Mesendoderm (in vitro differentiated cells): ENCODE measurements at regions not wholly inside any gene's neighbourhood (a gene's known extent, or its start where the extent isn't known, plus 50 kb on each side); places are given as distances from the start of the nearest gene placed in this dataset.

Experiments used
- DNase-seq: peaks from one replicate; pipeline ENCODE4 v3.0.0; 2013
- H2AK5ac ChIP-seq: 2 replicates; pipeline ENCODE4 v1.6.1; 2013; ENCODE audit warnings: low read length, inconsistent platforms
- H2BK120ac ChIP-seq: 2 replicates; pipeline ENCODE4 v1.6.1; 2013; ENCODE audit warnings: low read depth, mild to moderate bottlenecking, low read length, moderate library complexity, mixed read lengths
- H2BK15ac ChIP-seq: replicated peaks from 2 replicates; pipeline ENCODE4 v1.6.1; 2013; ENCODE audit warnings: low read depth, mild to moderate bottlenecking, moderate library complexity
- H2BK5ac ChIP-seq: 2 replicates; pipeline ENCODE4 v1.6.1; 2013; ENCODE audit warnings: low read length, inconsistent platforms
- H3K18ac ChIP-seq: 2 replicates; pipeline ENCODE4 v1.6.1; 2013; ENCODE audit warnings: mild to moderate bottlenecking, low read length, mixed read lengths
- H3K23ac ChIP-seq: one replicate; pipeline ENCODE4 v1.6.1; 2013; ENCODE audit warnings: low read length
- H3K27ac ChIP-seq: 2 replicates; pipeline ENCODE4 v1.5.1; 2013; ENCODE audit warnings: low read depth, mild to moderate bottlenecking, inconsistent platforms, low read length, moderate library complexity
- H3K27me3 ChIP-seq: 2 replicates; pipeline ENCODE4 v1.6.1; 2013; ENCODE audit warnings: low read length, control low read depth, mild to moderate bottlenecking, inconsistent platforms; ENCODE audit not compliant: insufficient read depth, poor library complexity
- H3K36me3 ChIP-seq: 2 replicates; pipeline ENCODE4 v1.6.1; 2013; ENCODE audit warnings: low read length, inconsistent platforms; ENCODE audit not compliant: control insufficient read depth, insufficient read depth
- H3K4ac ChIP-seq: one replicate; pipeline ENCODE4 v1.6.1; 2013; ENCODE audit warnings: low read depth, mild to moderate bottlenecking, low read length, moderate library complexity
- H3K4me1 ChIP-seq: 2 replicates; pipeline ENCODE4 v1.6.1; 2013; ENCODE audit warnings: low read depth, low read length, inconsistent platforms; ENCODE audit not compliant: control insufficient read depth
- H3K4me2 ChIP-seq: 2 replicates; pipeline ENCODE4 v1.6.1; 2013; ENCODE audit warnings: low read length
- H3K4me3 ChIP-seq: 2 replicates; pipeline ENCODE4 v1.5.1; 2013; ENCODE audit warnings: mild to moderate bottlenecking, low read length
- H3K56ac ChIP-seq: one replicate; pipeline ENCODE4 v1.6.1; 2013; ENCODE audit warnings: low read length
- H3K79me1 ChIP-seq: 2 replicates; pipeline ENCODE4 v1.6.1; 2013; ENCODE audit warnings: low read length, inconsistent platforms
- H3K79me2 ChIP-seq: 2 replicates; pipeline ENCODE4 v1.6.1; 2013; ENCODE audit warnings: mild to moderate bottlenecking, low read length; ENCODE audit not compliant: control insufficient read depth, insufficient read depth
- H3K9ac ChIP-seq: 2 replicates; pipeline ENCODE4 v1.6.1; 2013; ENCODE audit warnings: low read length, inconsistent platforms
- H4K5ac ChIP-seq: one replicate; pipeline ENCODE4 v1.6.1; 2013; ENCODE audit warnings: low read length
- H4K8ac ChIP-seq: one replicate; pipeline ENCODE4 v1.6.1; 2013; ENCODE audit warnings: low read depth, mild to moderate bottlenecking, control low read depth, low read length, moderate library complexity
- WGBS: extraction: QIAGEN DNeasy Blood & Tissue Kit; methylation state at CpG from one replicate; pipeline ENCODE4 v1.1.7; 2013; ENCODE audit warnings: low lambda C conversion rate, missing lambda C conversion rate; ENCODE audit not compliant: insufficient coverage; ENCODE audit errors: extremely low coverage; 5-methylcytosine and 5-hydroxymethylcytosine counted together

DNA sequence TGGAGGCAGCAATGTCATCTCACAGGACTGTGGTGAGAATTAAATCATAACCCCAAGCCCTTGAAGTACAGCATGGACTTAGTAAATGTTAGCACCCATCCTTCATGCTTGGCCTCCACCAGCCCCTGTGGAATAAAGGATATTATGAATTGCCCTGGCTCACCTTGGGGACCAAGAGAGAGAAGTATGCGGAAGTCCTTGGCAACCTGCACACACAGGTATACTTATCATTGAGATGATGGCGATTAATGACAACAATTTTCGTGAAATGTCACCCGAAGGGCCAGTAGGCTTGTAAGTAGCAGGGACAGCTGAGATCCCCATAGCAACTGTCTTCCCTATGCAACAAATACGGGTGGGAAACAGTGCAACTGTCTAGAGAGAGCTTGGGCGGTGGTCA lies 102.0 kb downstream of the FAM43A start:
- no peak overlapping the region for H3K23ac ChIP-seq
- H4K5ac ChIP-seq, result no peak overlapping the region
- no peak for DNase-seq
- no peak overlapping the region for H4K8ac ChIP-seq
- no peak overlapping the region for H3K4ac ChIP-seq
- no CpG with 5 or more reads among the region's 6 CpGs for WGBS
- H3K56ac ChIP-seq, result no peak overlapping the region
- H2BK120ac ChIP-seq, result no peak overlapping the region
- H3K27ac ChIP-seq, result no peak overlapping the region
- H3K4me2 ChIP-seq, result no peak overlapping the region
- no peak overlapping the region for H3K4me3 ChIP-seq
- H3K79me2 ChIP-seq, result no peaks in the 10 kb centered on the region
- no peaks in the 10 kb centered on the region for H3K4me1 ChIP-seq
- no peak overlapping the region for H3K9ac ChIP-seq
- H3K36me3 ChIP-seq, result no peaks in the 10 kb centered on the region
- no peak overlapping the region for H2BK15ac ChIP-seq
- H2BK5ac ChIP-seq, result no peak overlapping the region
- no peak overlapping the region for H2AK5ac ChIP-seq
- no peak overlapping the region for H3K18ac ChIP-seq
- no peaks in the 10 kb centered on the region for H3K79me1 ChIP-seq
- no peaks in the 10 kb centered on the region for H3K27me3 ChIP-seq

DNA sequence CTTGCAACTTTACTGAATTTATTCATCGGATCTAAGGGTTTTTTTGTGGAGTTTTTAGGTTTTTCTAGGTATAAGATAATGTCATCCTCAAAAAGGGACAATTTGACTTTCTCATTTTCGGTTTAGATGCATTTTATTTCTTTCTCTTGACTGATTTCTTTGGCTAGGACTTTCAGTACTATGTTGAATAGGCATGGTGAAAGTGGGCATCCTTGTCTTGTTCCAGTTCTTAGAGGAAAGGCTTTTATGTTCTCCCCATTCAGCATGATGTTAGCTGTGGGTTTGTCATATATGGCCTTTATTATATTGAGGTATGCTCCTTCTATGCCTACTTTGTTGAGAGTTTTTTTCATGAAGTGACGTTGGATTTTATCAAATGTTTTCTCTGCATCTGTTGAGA lies 106.7 kb downstream of the FAM43A start:
- Histone ChIP-seq H3K79me1 (no peaks in the 10 kb centered on the region), H3K4ac (no peak overlapping the region), H3K4me2 (no peak overlapping the region), H4K5ac (no peak overlapping the region), H3K4me3 (no peak overlapping the region), H2BK15ac (no peak overlapping the region), H2BK5ac (no peak overlapping the region), H3K23ac (no peak overlapping the region), H3K36me3 (no peaks in the 10 kb centered on the region), H3K4me1 (no peaks in the 10 kb centered on the region), H3K18ac (no peak overlapping the region), H3K56ac (no peak overlapping the region), H4K8ac (no peak overlapping the region), H3K79me2 (no peaks in the 10 kb centered on the region), H3K9ac (no peak overlapping the region), H3K27me3 (no peaks in the 10 kb centered on the region), H2AK5ac (no peak overlapping the region), H2BK120ac (no peak overlapping the region), H3K27ac (no peak overlapping the region)
- WGBS, result no CpG with 5 or more reads among the region's 3 CpGs
- DNase-seq, result no peak

DNA sequence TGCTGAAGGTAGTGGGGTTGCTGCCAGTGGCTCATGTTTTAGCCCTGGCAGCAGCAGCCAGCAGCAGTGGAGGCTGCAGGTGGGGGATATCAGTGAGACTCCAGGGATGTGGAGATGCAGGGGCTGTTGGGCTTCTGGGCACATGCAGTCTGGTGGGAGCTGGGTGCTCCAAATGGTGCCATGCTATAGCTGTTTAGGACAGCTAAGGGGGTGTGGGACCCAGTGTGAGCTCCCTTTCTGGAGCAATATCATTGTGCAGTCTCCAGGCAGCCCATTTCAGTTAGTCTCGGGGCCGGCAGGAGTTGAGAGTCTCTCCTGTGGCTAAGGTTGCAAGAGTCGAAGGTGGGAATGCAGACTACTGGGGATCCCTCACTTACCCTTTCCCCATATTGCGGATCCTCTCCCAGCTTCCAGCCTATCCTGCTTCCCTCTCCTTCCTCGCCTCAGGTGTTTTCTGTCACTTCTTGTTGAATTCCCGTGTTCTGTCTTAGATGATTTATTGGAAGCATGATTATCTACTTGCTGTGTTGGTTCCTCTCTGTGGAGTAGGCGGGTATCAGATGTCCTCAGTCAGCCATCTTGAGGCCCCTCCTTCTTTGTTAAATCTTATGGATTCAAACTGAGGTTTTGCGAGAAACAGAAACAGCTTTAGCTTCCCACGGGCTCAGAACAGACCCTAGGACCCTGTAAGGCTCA lies 112.0 kb downstream of the FAM43A start:
- no peaks in the 10 kb centered on the region for H3K79me2 ChIP-seq
- H3K18ac ChIP-seq, result no peak overlapping the region
- no peak overlapping the region for H2BK5ac ChIP-seq
- no peak overlapping the region for H3K56ac ChIP-seq
- no CpG with 5 or more reads among the region's 9 CpGs for WGBS
- DNase-seq, result no peak
- H3K4ac ChIP-seq, result no peak overlapping the region
- H3K27me3 ChIP-seq, result no peaks in the 10 kb centered on the region
- H3K4me3 ChIP-seq, result no peak overlapping the region
- no peak overlapping the region for H3K23ac ChIP-seq
- no peaks in the 10 kb centered on the region for H3K36me3 ChIP-seq
- no peak overlapping the region for H4K5ac ChIP-seq
- H3K9ac ChIP-seq, result no peak overlapping the region
- no peak overlapping the region for H2AK5ac ChIP-seq
- H2BK15ac ChIP-seq, result no peak overlapping the region
- H3K79me1 ChIP-seq, result no peaks in the 10 kb centered on the region
- H3K4me2 ChIP-seq, result no peak overlapping the region
- H3K27ac ChIP-seq, result no peak overlapping the region
- H3K4me1 ChIP-seq, result no peaks in the 10 kb centered on the region
- H2BK120ac ChIP-seq, result no peak overlapping the region
- no peak overlapping the region for H4K8ac ChIP-seq

DNA sequence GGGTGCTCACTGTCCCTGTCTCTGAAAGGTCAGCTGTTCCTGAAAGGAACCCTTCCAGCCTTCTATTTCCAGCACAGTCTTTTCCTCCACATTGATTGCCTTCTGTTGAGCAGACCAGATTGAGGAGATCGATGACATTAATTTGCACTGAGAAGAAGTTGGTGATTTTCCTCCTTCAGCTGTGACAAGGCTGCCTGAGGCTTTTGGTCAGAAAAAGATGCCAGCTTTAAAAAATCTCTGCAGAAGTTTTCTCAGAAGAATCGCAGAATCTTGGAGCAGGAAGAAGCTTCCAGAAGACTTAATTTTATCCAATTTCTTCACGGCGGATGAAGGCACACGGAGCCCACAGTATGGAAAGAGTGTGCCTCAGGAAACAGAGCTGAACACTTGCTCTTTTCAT lies 112.8 kb downstream of the FAM43A start:
- H2BK120ac ChIP-seq, result no peak overlapping the region
- no peak overlapping the region for H2BK5ac ChIP-seq
- H3K4me2 ChIP-seq, result no peak overlapping the region
- H3K4me3 ChIP-seq, result no peak overlapping the region
- no peak for DNase-seq
- H2BK15ac ChIP-seq, result no peak overlapping the region
- no peak overlapping the region for H3K18ac ChIP-seq
- no peak overlapping the region for H3K9ac ChIP-seq
- no peak overlapping the region for H4K8ac ChIP-seq
- H4K5ac ChIP-seq, result no peak overlapping the region
- no peaks in the 10 kb centered on the region for H3K4me1 ChIP-seq
- H3K23ac ChIP-seq, result no peak overlapping the region
- H2AK5ac ChIP-seq, result no peak overlapping the region
- H3K27me3 ChIP-seq, result no peaks in the 10 kb centered on the region
- WGBS, result no CpG with 5 or more reads among the region's 5 CpGs
- no peaks in the 10 kb centered on the region for H3K36me3 ChIP-seq
- H3K79me2 ChIP-seq, result no peaks in the 10 kb centered on the region
- no peak overlapping the region for H3K27ac ChIP-seq
- H3K56ac ChIP-seq, result no peak overlapping the region
- H3K4ac ChIP-seq, result no peak overlapping the region
- H3K79me1 ChIP-seq, result no peaks in the 10 kb centered on the region

DNA sequence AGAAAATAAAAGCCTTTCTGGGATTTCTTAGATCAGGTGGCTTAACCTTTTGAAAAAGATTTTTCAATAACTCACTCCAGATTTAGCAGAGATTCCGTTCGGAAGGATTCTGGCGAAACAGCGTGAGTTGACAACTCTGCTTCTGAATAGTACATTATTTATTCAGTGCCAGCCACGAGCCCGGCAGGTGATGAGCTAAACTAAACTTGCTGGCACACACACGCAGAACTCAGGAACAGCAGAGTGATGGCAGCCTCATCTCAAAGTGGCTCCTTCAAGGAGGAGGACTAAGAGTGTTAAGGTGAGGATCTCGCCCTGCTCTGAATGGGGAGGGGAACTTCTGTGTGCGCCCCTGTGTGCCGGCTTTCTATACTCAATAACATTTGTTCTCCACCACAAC lies 114.3 kb downstream of the FAM43A start:
- Histone ChIP-seq H3K4me2 (no peak overlapping the region), H3K18ac (no peak overlapping the region), H3K4me3 (no peak overlapping the region), H2AK5ac (no peak overlapping the region), H3K79me1 (no peaks in the 10 kb centered on the region), H3K27me3 (no peaks in the 10 kb centered on the region), H4K8ac (no peak overlapping the region), H3K56ac (no peak overlapping the region), H3K36me3 (no peaks in the 10 kb centered on the region), H2BK15ac (no peak overlapping the region), H3K9ac (no peak overlapping the region), H3K79me2 (no peaks in the 10 kb centered on the region), H3K23ac (no peak overlapping the region), H2BK120ac (no peak overlapping the region), H4K5ac (no peak overlapping the region), H2BK5ac (no peak overlapping the region), H3K27ac (no peak overlapping the region), H3K4ac (no peak overlapping the region), H3K4me1 (no peaks in the 10 kb centered on the region)
- WGBS, result no CpG with 5 or more reads among the region's 10 CpGs
- DNase-seq, result no peak
